HEK293 (cell line): ENCODE measurements at regions not wholly inside any gene's neighbourhood (a gene's known extent, or its start where the extent isn't known, plus 50 kb on each side); places are given as distances from the start of the nearest gene placed in this dataset.

Experiments
- CTCF ChIA-PET: fragments of 350-600 bp; formaldehyde crosslinking; extraction: SDS; loops from one replicate; lab custom pipeline; 2021; ENCODE audit warnings: antibody characterized with exemption; lab: Yijun Ruan, JAX
- POLR2A ChIA-PET: fragments of 300-600 bp; formaldehyde crosslinking; extraction: SDS; loops from one replicate; lab custom pipeline; 2020; ENCODE audit warnings: antibody characterized with exemption, inconsistent platforms; lab: Yijun Ruan, JAX
- H3K27ac ChIP-seq: fragments of 200-500 bp; sonication (Bioruptor generic); 2 replicates; pipeline ENCODE4 v1.5.1; 2014; ENCODE audit warnings: low read depth, low read length, control low read depth, inconsistent platforms; ENCODE audit errors: extremely low read depth
- H3K36me3 ChIP-seq, 2 experiments: fragments of 200-500 bp in 1 of 2; sonication (Bioruptor generic) in 1 of 2; 1 replicate in 1 of 2; 2 replicates in 1 of 2; pipeline ENCODE4 v1.5.1; 2014 to 2017; ENCODE audit warnings: inconsistent platforms in 2 of 2, low read length in 2 of 2; ENCODE audit not compliant: control insufficient read depth in 2 of 2, insufficient read depth in 1 of 2
- H3K4me1 ChIP-seq: fragments of 200-500 bp; sonication (Bioruptor generic); 2 replicates; pipeline ENCODE4 v1.5.1; 2014; ENCODE audit warnings: mild to moderate bottlenecking, low read length, inconsistent platforms; ENCODE audit not compliant: control insufficient read depth, insufficient read depth
- H3K4me3 ChIP-seq: 2 replicates; pipeline ENCODE4 v1.5.1; 2011; ENCODE audit warnings: low read depth, mild to moderate bottlenecking, control low read depth, low read length, moderate library complexity
- H3K9me3 ChIP-seq: fragments of 200-500 bp; sonication (Bioruptor generic); 2 replicates; pipeline ENCODE4 v1.5.1; 2014; ENCODE audit warnings: low read depth, low read length, inconsistent platforms; ENCODE audit not compliant: control insufficient read depth, insufficient read depth
- BCL11B ChIP-seq: fragments of 450-650 bp; formaldehyde crosslinking; IDR thresholded peaks from 2 replicates; pipeline ENCODE4 v1.5.1; 2016; ENCODE audit warnings: low read depth, missing biosample characterization, missing genetic modification characterization
- HOXA7 ChIP-seq: sonication (generic); formaldehyde crosslinking; IDR thresholded peaks from 2 replicates; pipeline ENCODE4 v1.8.1; 2022; ENCODE audit warnings: missing genetic modification reagents, borderline replicate concordance
- KLF1 ChIP-seq: fragments of 450-650 bp; formaldehyde crosslinking; IDR thresholded peaks from 2 replicates; pipeline ENCODE4 v1.5.1; 2016; ENCODE audit warnings: missing biosample characterization, missing genetic modification characterization
- KLF10 ChIP-seq: fragments of 450-650 bp; IDR thresholded peaks from 2 replicates; pipeline ENCODE4 v1.5.1; 2018; ENCODE audit warnings: missing biosample characterization, mild to moderate bottlenecking, missing genetic modification characterization
- MEIS1 ChIP-seq: sonication (generic); formaldehyde crosslinking; IDR thresholded peaks from 2 replicates; pipeline ENCODE4 v1.8.1; 2022; ENCODE audit warnings: missing genetic modification reagents, mild to moderate bottlenecking, borderline replicate concordance
- MYNN ChIP-seq: fragments of 450-650 bp; formaldehyde crosslinking; IDR thresholded peaks from 2 replicates; pipeline ENCODE4 v1.5.1; 2016; ENCODE audit warnings: missing biosample characterization, missing genetic modification characterization, borderline replicate concordance
- OSR2 ChIP-seq: fragments of 450-650 bp; formaldehyde crosslinking; IDR thresholded peaks from 2 replicates; pipeline ENCODE4 v1.5.1; 2016; ENCODE audit warnings: missing biosample characterization, missing genetic modification characterization
- SETDB1 ChIP-seq: IDR thresholded peaks from one replicate; pipeline ENCODE4 v1.6.1; 2017; ENCODE audit warnings: mild to moderate bottlenecking, low read length, moderate library complexity, mixed read lengths; ENCODE audit not compliant: insufficient read length
- ZBTB20 ChIP-seq: fragments of 450-650 bp; formaldehyde crosslinking; IDR thresholded peaks from 2 replicates; pipeline ENCODE4 v1.5.1; 2016; ENCODE audit warnings: missing biosample characterization, missing genetic modification characterization
- ZFP3 ChIP-seq: fragments of 450-650 bp; formaldehyde crosslinking; IDR thresholded peaks from 2 replicates; pipeline ENCODE4 v1.5.1; 2016; ENCODE audit warnings: low read depth, missing biosample characterization, missing genetic modification characterization
- ZNF10 ChIP-seq: fragments of 450-650 bp; formaldehyde crosslinking; IDR thresholded peaks from 2 replicates; pipeline ENCODE4 v1.5.1; 2017; ENCODE audit warnings: missing biosample characterization, missing genetic modification characterization
- ZNF211 ChIP-seq: fragments of 450-650 bp; formaldehyde crosslinking; IDR thresholded peaks from 2 replicates; pipeline ENCODE4 v1.5.1; 2016; ENCODE audit warnings: low read depth, missing biosample characterization, missing genetic modification characterization
- ZNF266 ChIP-seq: fragments of 450-650 bp; formaldehyde crosslinking; IDR thresholded peaks from 2 replicates; pipeline ENCODE4 v1.5.1; 2016; ENCODE audit warnings: missing biosample characterization, missing genetic modification characterization, low read depth
- ZNF274 ChIP-seq, 2 experiments: fragments of 200-500 bp in 1 of 2; fragments of 450-650 bp in 1 of 2; sonication (Bioruptor generic) in 1 of 2; formaldehyde crosslinking in 1 of 2; IDR thresholded peaks; 2 replicates each; pipeline versions ENCODE4 v1.5.1 to v1.6.1; 2014 to 2016; ENCODE audit warnings: borderline replicate concordance in 1 of 2, inconsistent platforms in 1 of 2, low read length in 1 of 2, missing biosample characterization in 1 of 2, missing genetic modification characterization in 1 of 2
- ZNF391 ChIP-seq: fragments of 450-650 bp; formaldehyde crosslinking; IDR thresholded peaks from 2 replicates; pipeline ENCODE4 v1.5.1; 2016; ENCODE audit warnings: low read depth, missing biosample characterization, missing genetic modification characterization, borderline replicate concordance
- ZNF416 ChIP-seq: fragments of 450-650 bp; formaldehyde crosslinking; IDR thresholded peaks from 2 replicates; pipeline ENCODE4 v1.5.1; 2016; ENCODE audit warnings: missing biosample characterization, missing genetic modification characterization
- ZNF548 ChIP-seq: fragments of 450-650 bp; formaldehyde crosslinking; IDR thresholded peaks from 2 replicates; pipeline ENCODE4 v1.5.1; 2016; ENCODE audit warnings: missing biosample characterization, missing genetic modification characterization
- ZNF571 ChIP-seq: fragments of 450-650 bp; formaldehyde crosslinking; IDR thresholded peaks from 2 replicates; pipeline ENCODE4 v1.5.0; 2017; ENCODE audit warnings: missing biosample characterization, missing genetic modification characterization
- ZNF623 ChIP-seq: fragments of 450-650 bp; formaldehyde crosslinking; IDR thresholded peaks from 2 replicates; pipeline ENCODE4 v1.5.1; 2016; ENCODE audit warnings: missing biosample characterization, missing genetic modification characterization
- ZNF777 ChIP-seq: fragments of 450-650 bp; formaldehyde crosslinking; IDR thresholded peaks from 2 replicates; pipeline ENCODE4 v1.5.1; 2017; ENCODE audit warnings: missing biosample characterization, missing genetic modification characterization, borderline replicate concordance
- ZNF792 ChIP-seq: fragments of 450-650 bp; formaldehyde crosslinking; IDR thresholded peaks from 2 replicates; pipeline ENCODE4 v1.5.1; 2016; ENCODE audit warnings: missing biosample characterization, missing genetic modification characterization
- ZSCAN30 ChIP-seq: fragments of 450-650 bp; IDR thresholded peaks from 2 replicates; pipeline ENCODE4 v1.5.1; 2018; ENCODE audit warnings: missing biosample characterization, mild to moderate bottlenecking, missing genetic modification characterization, moderate library complexity
- TF ChIP-seq, protein P1 (sequence below): fragments of 450-650 bp; IDR thresholded peaks from 2 replicates; pipeline ENCODE4 v1.5.1; 2018; ENCODE audit warnings: missing biosample characterization, missing genetic modification characterization
- TF ChIP-seq, protein P2 (sequence below): fragments of 450-650 bp; formaldehyde crosslinking; IDR thresholded peaks from 2 replicates; pipeline ENCODE4 v1.5.1; 2016; ENCODE audit warnings: missing biosample characterization, missing genetic modification characterization
- TF ChIP-seq, protein P3 (sequence below): fragments of 450-650 bp; formaldehyde crosslinking; IDR thresholded peaks from 2 replicates; pipeline ENCODE4 v1.5.1; 2016; ENCODE audit warnings: missing biosample characterization, missing genetic modification characterization
- TF ChIP-seq, protein P4 (sequence below): fragments of 450-650 bp; formaldehyde crosslinking; IDR thresholded peaks from 2 replicates; pipeline ENCODE4 v1.5.1; 2017; ENCODE audit warnings: missing biosample characterization, missing genetic modification characterization

DNA sequence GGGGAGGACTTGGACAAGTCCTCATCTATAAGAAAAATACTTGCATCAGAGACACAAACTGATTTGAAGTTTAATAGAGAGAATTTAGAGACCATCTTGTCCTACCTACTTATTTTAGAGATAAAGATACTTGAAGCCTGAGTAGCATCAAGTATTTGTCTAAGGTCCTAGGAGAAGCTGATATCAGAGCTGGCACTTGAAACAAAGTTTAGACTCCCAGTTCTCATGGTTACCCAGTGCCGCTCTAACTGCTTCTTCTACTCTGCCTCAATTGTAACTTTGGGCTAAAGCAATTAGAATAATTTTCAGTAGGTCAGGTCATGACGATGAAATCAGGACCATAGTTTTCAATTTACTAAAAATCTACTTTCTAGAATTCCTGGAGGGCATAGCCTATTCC is 123.9 kb upstream of the CADPS start:
- no peak overlapping the region for H3K27ac ChIP-seq
- CTCF ChIA-PET, result no interaction called here
- H3K4me3 ChIP-seq, result no peak overlapping the region
- H3K9me3 ChIP-seq, result no peaks in the 10 kb centered on the region
- no peaks in the 10 kb centered on the region for H3K36me3 ChIP-seq
- POLR2A ChIA-PET, result no interaction called here
- no peaks in the 10 kb centered on the region for H3K4me1 ChIP-seq
- TF ChIP-seq BCL11B (tag by site-specific recombination), result no peak
- TF ChIP-seq KLF10 (tag by site-specific recombination), result no peak
- no peak for TF ChIP-seq ZNF777 (tag by site-specific recombination)
- no peak for TF ChIP-seq ZNF623 (tag by site-specific recombination)
- no peak for TF ChIP-seq ZNF274 (IDR thresholded peaks at IDR 0.05; ENCODE audit: low read length)
- no peak for TF ChIP-seq ZNF274 (tag by site-specific recombination; IDR thresholded peaks at IDR 0.05; ENCODE audit: borderline replicate concordance)
- no peak for TF ChIP-seq ZNF416 (tag by site-specific recombination)
- no peak for TF ChIP-seq KLF1 (tag by site-specific recombination)
- TF ChIP-seq ZSCAN30 (tag by site-specific recombination), result no peak
- no peak for TF ChIP-seq MYNN (tag by site-specific recombination)
- TF ChIP-seq, protein P1, sequence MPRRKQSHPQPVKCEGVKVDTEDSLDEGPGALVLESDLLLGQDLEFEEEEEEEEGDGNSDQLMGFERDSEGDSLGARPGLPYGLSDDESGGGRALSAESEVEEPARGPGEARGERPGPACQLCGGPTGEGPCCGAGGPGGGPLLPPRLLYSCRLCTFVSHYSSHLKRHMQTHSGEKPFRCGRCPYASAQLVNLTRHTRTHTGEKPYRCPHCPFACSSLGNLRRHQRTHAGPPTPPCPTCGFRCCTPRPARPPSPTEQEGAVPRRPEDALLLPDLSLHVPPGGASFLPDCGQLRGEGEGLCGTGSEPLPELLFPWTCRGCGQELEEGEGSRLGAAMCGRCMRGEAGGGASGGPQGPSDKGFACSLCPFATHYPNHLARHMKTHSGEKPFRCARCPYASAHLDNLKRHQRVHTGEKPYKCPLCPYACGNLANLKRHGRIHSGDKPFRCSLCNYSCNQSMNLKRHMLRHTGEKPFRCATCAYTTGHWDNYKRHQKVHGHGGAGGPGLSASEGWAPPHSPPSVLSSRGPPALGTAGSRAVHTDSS, result no peak
- TF ChIP-seq ZNF548 (tag by site-specific recombination), result no peak
- TF ChIP-seq OSR2 (tag by site-specific recombination), result no peak
- TF ChIP-seq ZBTB20 (tag by site-specific recombination), result no peak
- no peak for TF ChIP-seq ZNF792 (tag by site-specific recombination)
- TF ChIP-seq ZNF266, result no peak
- no peak for TF ChIP-seq ZFP3 (tag by site-specific recombination)

DNA sequence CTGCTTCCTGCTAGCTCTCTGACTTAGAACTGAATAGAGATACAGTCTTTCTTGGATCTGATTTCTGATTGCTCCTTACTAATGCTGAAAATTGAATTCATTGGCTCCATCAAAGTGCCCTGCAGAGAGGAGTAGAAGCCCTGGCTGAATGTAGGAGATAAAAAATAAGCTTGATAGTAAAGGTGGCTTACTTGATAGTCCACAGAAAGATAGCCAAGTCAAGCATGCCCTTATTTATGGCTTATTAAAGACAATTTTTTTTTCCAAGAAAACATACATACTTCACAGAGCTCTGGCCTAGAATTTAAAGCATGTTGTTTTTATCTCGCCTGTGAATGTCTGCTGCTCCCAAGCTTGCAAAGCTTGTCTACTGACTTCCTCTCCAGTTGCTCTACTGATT is 124.6 kb upstream of the CADPS start:
- Histone ChIP-seq H3K4me3 (no peak overlapping the region), H3K36me3 (no peaks in the 10 kb centered on the region), H3K4me1 (no peaks in the 10 kb centered on the region), H3K27ac (no peak overlapping the region), H3K9me3 (no peaks in the 10 kb centered on the region)
- ChIA-PET CTCF (no interaction called here), POLR2A (no interaction called here)
- TF ChIP-seq, protein P2, sequence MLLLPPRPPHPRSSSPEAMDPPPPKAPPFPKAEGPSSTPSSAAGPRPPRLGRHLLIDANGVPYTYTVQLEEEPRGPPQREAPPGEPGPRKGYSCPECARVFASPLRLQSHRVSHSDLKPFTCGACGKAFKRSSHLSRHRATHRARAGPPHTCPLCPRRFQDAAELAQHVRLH (tag by site-specific recombination), result no peak
- TF ChIP-seq ZNF571 (tag by site-specific recombination) (no peak), ZNF10 (no peak), ZNF211 (tag by site-specific recombination) (no peak), SETDB1 (no peak), MEIS1 (CRISPR knock-in tag) (no peak), HOXA7 (no peak), ZNF391 (tag by site-specific recombination) (no peak)
- TF ChIP-seq, protein P1, result no peak
- TF ChIP-seq, protein P3, sequence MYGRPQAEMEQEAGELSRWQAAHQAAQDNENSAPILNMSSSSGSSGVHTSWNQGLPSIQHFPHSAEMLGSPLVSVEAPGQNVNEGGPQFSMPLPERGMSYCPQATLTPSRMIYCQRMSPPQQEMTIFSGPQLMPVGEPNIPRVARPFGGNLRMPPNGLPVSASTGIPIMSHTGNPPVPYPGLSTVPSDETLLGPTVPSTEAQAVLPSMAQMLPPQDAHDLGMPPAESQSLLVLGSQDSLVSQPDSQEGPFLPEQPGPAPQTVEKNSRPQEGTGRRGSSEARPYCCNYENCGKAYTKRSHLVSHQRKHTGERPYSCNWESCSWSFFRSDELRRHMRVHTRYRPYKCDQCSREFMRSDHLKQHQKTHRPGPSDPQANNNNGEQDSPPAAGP (tag by site-specific recombination), result no peak
- TF ChIP-seq, protein P4, sequence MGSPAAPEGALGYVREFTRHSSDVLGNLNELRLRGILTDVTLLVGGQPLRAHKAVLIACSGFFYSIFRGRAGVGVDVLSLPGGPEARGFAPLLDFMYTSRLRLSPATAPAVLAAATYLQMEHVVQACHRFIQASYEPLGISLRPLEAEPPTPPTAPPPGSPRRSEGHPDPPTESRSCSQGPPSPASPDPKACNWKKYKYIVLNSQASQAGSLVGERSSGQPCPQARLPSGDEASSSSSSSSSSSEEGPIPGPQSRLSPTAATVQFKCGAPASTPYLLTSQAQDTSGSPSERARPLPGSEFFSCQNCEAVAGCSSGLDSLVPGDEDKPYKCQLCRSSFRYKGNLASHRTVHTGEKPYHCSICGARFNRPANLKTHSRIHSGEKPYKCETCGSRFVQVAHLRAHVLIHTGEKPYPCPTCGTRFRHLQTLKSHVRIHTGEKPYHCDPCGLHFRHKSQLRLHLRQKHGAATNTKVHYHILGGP (tag by site-specific recombination), result no peak
